Astrocyte (in vitro differentiated cells and primary cell): ENCODE measurements at regions not wholly inside any gene's neighbourhood (a gene's known extent, or its start where the extent isn't known, plus 50 kb on each side); places are given as distances from the start of the nearest gene placed in this dataset.

Experiments
- DNase-seq: peaks from one replicate; pipeline ENCODE4 v3.0.0-alpha.2; 2010; ENCODE audit warnings: low read depth
- FAIRE-seq: peaks from 2 replicates; lab custom pipeline; 2011; peaks lifted over from hg19 to GRCh38; lab: Jason Lieb, UNC
- H2AFZ ChIP-seq: 2 replicates; pipeline ENCODE4 v1.6.0; 2012; ENCODE audit warnings: low read depth, low read length, inconsistent platforms
- H3K27ac ChIP-seq: 2 replicates; pipeline ENCODE4 v1.5.1; 2011; ENCODE audit warnings: low read depth, low read length, inconsistent platforms
- H3K27me3 ChIP-seq: 2 replicates; pipeline ENCODE4 v1.6.0; 2011; ENCODE audit warnings: low read length, inconsistent platforms; ENCODE audit not compliant: insufficient read depth
- H3K36me3 ChIP-seq: 2 replicates; pipeline ENCODE4 v1.5.1; 2011; ENCODE audit warnings: low read length, inconsistent platforms; ENCODE audit not compliant: insufficient read depth
- H3K4me1 ChIP-seq: 2 replicates; pipeline ENCODE4 v1.5.1; 2011; ENCODE audit warnings: low read length, inconsistent platforms; ENCODE audit not compliant: insufficient read depth
- H3K4me2 ChIP-seq: 2 replicates; pipeline ENCODE4 v1.6.0; 2012; ENCODE audit warnings: low read length, inconsistent platforms
- H3K4me3 ChIP-seq: 2 replicates; pipeline ENCODE4 v1.5.1; 2011; ENCODE audit warnings: low read depth, mild to moderate bottlenecking, low read length, inconsistent platforms; ENCODE audit not compliant: insufficient read depth
- H3K79me2 ChIP-seq: 2 replicates; pipeline ENCODE4 v1.6.0; 2012; ENCODE audit warnings: mild to moderate bottlenecking, low read length, inconsistent platforms; ENCODE audit not compliant: insufficient read depth
- H3K9ac ChIP-seq: 2 replicates; pipeline ENCODE4 v1.6.0; 2012; ENCODE audit warnings: mild to moderate bottlenecking, low read length, inconsistent platforms
- H3K9me3 ChIP-seq: 2 replicates; pipeline ENCODE4 v1.5.1; 2012; ENCODE audit warnings: low read depth, mild to moderate bottlenecking, low read length, inconsistent platforms; ENCODE audit not compliant: insufficient read depth
- H4K20me1 ChIP-seq: 2 replicates; pipeline ENCODE4 v1.6.0; 2012; ENCODE audit warnings: low read length, inconsistent platforms; ENCODE audit not compliant: insufficient read depth
- H3K27ac Mint-ChIP-seq: one replicate; pipeline ENCODE4 v1.8.0; 2021; ENCODE audit warnings: mild to moderate bottlenecking, mixed read lengths; ENCODE audit not compliant: unreplicated experiment
- H3K27me3 Mint-ChIP-seq: one replicate; pipeline ENCODE4 v1.8.0; 2021; ENCODE audit warnings: low read depth, mixed read lengths; ENCODE audit not compliant: unreplicated experiment
- H3K36me3 Mint-ChIP-seq: one replicate; pipeline ENCODE4 v1.8.0; 2021; ENCODE audit warnings: low read depth, mixed read lengths; ENCODE audit not compliant: unreplicated experiment
- H3K4me1 Mint-ChIP-seq: one replicate; pipeline ENCODE4 v1.8.0; 2021; ENCODE audit warnings: low read depth, mixed read lengths; ENCODE audit not compliant: unreplicated experiment
- H3K4me3 Mint-ChIP-seq: one replicate; pipeline ENCODE4 v1.8.0; 2021; ENCODE audit warnings: mild to moderate bottlenecking, moderate library complexity, mixed read lengths; ENCODE audit not compliant: unreplicated experiment
- H3K9me3 Mint-ChIP-seq: one replicate; pipeline ENCODE4 v1.8.0; 2021; ENCODE audit warnings: mild to moderate bottlenecking, mixed read lengths; ENCODE audit not compliant: unreplicated experiment
- CTCF ChIP-seq: IDR thresholded peaks from 2 replicates; pipeline ENCODE4 v1.5.1; 2011; ENCODE audit warnings: low read depth, mild to moderate bottlenecking, inconsistent platforms, low read length, moderate library complexity; ENCODE audit not compliant: insufficient read depth
- EZH2 ChIP-seq: IDR thresholded peaks from 2 replicates; pipeline ENCODE4 v1.6.1; 2012; ENCODE audit warnings: mild to moderate bottlenecking, low read length, inconsistent platforms; ENCODE audit not compliant: insufficient read depth

GRCh38 chr9:1745980-1746379, 269.2 kb upstream of the SMARCA2 start:
- Histone ChIP-seq H3K36me3 (no peaks in the 10 kb centered on the region), H3K9ac (no peak overlapping the region), H3K4me2 (no peak overlapping the region), H3K4me1 (no peaks in the 10 kb centered on the region), H3K27ac (no peak overlapping the region), H2AFZ (no peak overlapping the region), H3K27me3 (no peaks in the 10 kb centered on the region), H3K79me2 (no peaks in the 10 kb centered on the region), H3K4me3 (no peak overlapping the region), H3K9me3 (no peaks in the 10 kb centered on the region), H4K20me1 (no peaks in the 10 kb centered on the region)
- H3K27me3 Mint-ChIP-seq = peaks cover 11% of the 10 kb centered on the region
- no peak for TF ChIP-seq EZH2
- no peak for TF ChIP-seq CTCF
- FAIRE-seq = no peak
- no peak overlapping the region for H3K27ac Mint-ChIP-seq
- H3K36me3 Mint-ChIP-seq = no peaks in the 10 kb centered on the region
- DNase-seq = no peak
- peaks cover 8% of the 10 kb centered on the region for H3K9me3 Mint-ChIP-seq
- no peak overlapping the region for H3K4me3 Mint-ChIP-seq
- no peaks in the 10 kb centered on the region for H3K4me1 Mint-ChIP-seq

- Histone ChIP-seq H3K27me3 (no peaks in the 10 kb centered on the region), H3K9ac (no peak overlapping the region), H3K4me2 (no peak overlapping the region), H2AFZ (no peak overlapping the region), H3K4me1 (no peaks in the 10 kb centered on the region), H3K79me2 (no peaks in the 10 kb centered on the region), H4K20me1 (no peaks in the 10 kb centered on the region), H3K27ac (no peak overlapping the region), H3K9me3 (no peaks in the 10 kb centered on the region), H3K36me3 (no peaks in the 10 kb centered on the region), H3K4me3 (no peak overlapping the region)
- no peak for FAIRE-seq
- TF ChIP-seq CTCF = no peak
- H3K27me3 Mint-ChIP-seq = peaks cover 11% of the 10 kb centered on the region
- H3K4me3 Mint-ChIP-seq = no peak overlapping the region
- H3K4me1 Mint-ChIP-seq = no peaks in the 10 kb centered on the region
- no peaks in the 10 kb centered on the region for H3K36me3 Mint-ChIP-seq
- peaks cover 6% of the 10 kb centered on the region for H3K9me3 Mint-ChIP-seq
- no peak for DNase-seq
- H3K27ac Mint-ChIP-seq = no peak overlapping the region
Observed at GRCh38 chr9:1747417-1747967, 267.7 kb upstream of the SMARCA2 start.

- FAIRE-seq (no peak), DNase-seq (no peak)
- Mint-ChIP-seq H3K27ac (no peak overlapping the region), H3K36me3 (no peaks in the 10 kb centered on the region), H3K9me3 (peaks cover 6% of the 10 kb centered on the region), H3K4me3 (no peak overlapping the region), H3K27me3 (peaks cover 11% of the 10 kb centered on the region), H3K4me1 (no peaks in the 10 kb centered on the region)
- Histone ChIP-seq H3K79me2 (no peaks in the 10 kb centered on the region), H3K36me3 (no peaks in the 10 kb centered on the region), H3K27ac (no peak overlapping the region), H2AFZ (no peak overlapping the region), H3K4me3 (no peak overlapping the region), H3K4me1 (no peaks in the 10 kb centered on the region), H4K20me1 (no peaks in the 10 kb centered on the region), H3K27me3 (no peaks in the 10 kb centered on the region), H3K4me2 (no peak overlapping the region), H3K9me3 (no peaks in the 10 kb centered on the region), H3K9ac (no peak overlapping the region)
- TF ChIP-seq EZH2 (no peak), CTCF (no peak)
Observed at GRCh38 chr9:1748407-1748806, 266.7 kb upstream of the SMARCA2 start.
